SU-DHL-6 (cell line): ENCODE measurements at regions not wholly inside any gene's neighbourhood (a gene's known extent, or its start where the extent isn't known, plus 50 kb on each side); places are given as distances from the start of the nearest gene placed in this dataset.

Source experiments
- CTCF ChIP-seq: fragments of 200-600 bp; sonication (generic); IDR thresholded peaks from one replicate; pipeline ENCODE4 v1.5.1; 2017; ENCODE audit warnings: antibody characterized with exemption, mild to moderate bottlenecking, low read length, moderate library complexity; ENCODE audit not compliant: insufficient read depth, poor library complexity, severe bottlenecking
- EZH2phosphoT487 ChIP-seq: fragments of 200-600 bp; sonication (generic), shearing (Covaris generic); conservative IDR thresholded peaks from 2 replicates; pipeline ENCODE4 v1.6.1; 2018; ENCODE audit warnings: mild to moderate bottlenecking, antibody characterized with exemption, low read length, moderate library complexity, mixed read lengths

GRCh38 chr15:77771616-77772015, 138.9 kb upstream of the LINGO1 start:
- TF ChIP-seq CTCF (no peak), EZH2phosphoT487 (no peak)
